Stomach (tissue), 4 donors: ENCODE measurements at regions not wholly inside any gene's neighbourhood (a gene's known extent, or its start where the extent isn't known, plus 50 kb on each side); places are given as distances from the start of the nearest gene placed in this dataset.

Source experiments
- CTCF ChIP-seq, 7 experiments: fragments of 450-650 bp in 4 of 7; fragments of 200-600 bp in 3 of 7; sonication (generic) in 3 of 7; IDR thresholded peaks; one replicate each; pipeline ENCODE4 v1.5.1; 2016 to 2019; ENCODE audit warnings: antibody characterized with exemption in 7 of 7, control low read depth in 2 of 7, mild to moderate bottlenecking in 1 of 7
- EP300 ChIP-seq: sonication (generic); formaldehyde crosslinking; IDR thresholded peaks from one replicate; pipeline ENCODE4 v1.6.1; 2017; ENCODE audit warnings: antibody characterized with exemption
- POLR2A ChIP-seq, 4 donors: fragments of 450-650 bp; IDR thresholded peaks; one replicate each; pipeline ENCODE4 v1.6.1; 2016; ENCODE audit warnings: antibody characterized with exemption in 4 of 4, control low read depth in 2 of 4, mild to moderate bottlenecking in 1 of 4, moderate library complexity in 1 of 4
- POLR2AphosphoS5 ChIP-seq, 3 donors: sonication (generic); formaldehyde crosslinking; IDR thresholded peaks; one replicate each; pipeline ENCODE4 v1.6.1; 2016; ENCODE audit warnings: antibody characterized with exemption in 3 of 3

GRCh38 chr5:40361378-40361777 is 318.3 kb upstream of the PTGER4 start:
- TF ChIP-seq CTCF (IDR thresholded peaks at IDR 0.05) (no peak), POLR2A (IDR thresholded peaks at IDR 0.05) (no peak), POLR2AphosphoS5 (IDR thresholded peaks at IDR 0.05) (no peak), EP300 (no peak)
